GM12878 (cell line): ENCODE measurements at regions not wholly inside any gene's neighbourhood (a gene's known extent, or its start where the extent isn't known, plus 50 kb on each side); places are given as distances from the start of the nearest gene placed in this dataset.

Source experiments
- BCL3 ChIP-seq: IDR thresholded peaks from 2 replicates; pipeline ENCODE4 v1.6.1; 2011; ENCODE audit warnings: borderline replicate concordance, low read depth, mild to moderate bottlenecking, moderate library complexity, low read length; ENCODE audit not compliant: insufficient read depth, poor library complexity, severe bottlenecking
- CEBPZ ChIP-seq: fragments of 150-350 bp; IDR thresholded peaks from 2 replicates; pipeline ENCODE4 v1.6.1; 2016; ENCODE audit warnings: low read depth, low read length
- CTCF ChIP-seq, 3 experiments: IDR thresholded peaks in 2 of 3; conservative IDR thresholded peaks in 1 of 3; 2 replicates each; pipeline ENCODE4 v1.5.1; 2011; ENCODE audit warnings: low read depth in 3 of 3, low read length in 3 of 3, mild to moderate bottlenecking in 3 of 3, control low read depth in 2 of 3, moderate library complexity in 2 of 3, inconsistent platforms in 1 of 3, mixed read lengths in 1 of 3; ENCODE audit not compliant: control insufficient read depth in 2 of 3, insufficient read depth in 1 of 3; ENCODE audit errors: extremely low read depth in 1 of 3
- LARP7 ChIP-seq: fragments of 450-650 bp; IDR thresholded peaks from 2 replicates; pipeline ENCODE4 v1.6.1; 2017; ENCODE audit warnings: mild to moderate bottlenecking
- POLR2AphosphoS5 ChIP-seq: IDR thresholded peaks from 2 replicates; pipeline ENCODE4 v1.6.1; 2011; ENCODE audit warnings: mild to moderate bottlenecking, low read length, inconsistent platforms
- RFX5 ChIP-seq: IDR thresholded peaks from 2 replicates; pipeline ENCODE4 v1.6.1; 2011; ENCODE audit warnings: low read depth, low read length, improper control_type of control experiment
- SMAD1 ChIP-seq: fragments of 450-650 bp; IDR thresholded peaks from 2 replicates; pipeline ENCODE4 v1.6.1; 2018; ENCODE audit warnings: mild to moderate bottlenecking, low read depth; ENCODE audit not compliant: partially characterized antibody
- SP1 ChIP-seq: IDR thresholded peaks from one replicate; pipeline ENCODE4 v1.6.1; 2011; ENCODE audit warnings: low read depth, low read length
- SPI1 ChIP-seq: IDR thresholded peaks from 2 replicates; pipeline ENCODE4 v1.6.1; 2011; ENCODE audit warnings: low read depth, mild to moderate bottlenecking, low read length, moderate library complexity, borderline replicate concordance; ENCODE audit not compliant: insufficient read depth
- TAF1 ChIP-seq: IDR thresholded peaks from 2 replicates; pipeline ENCODE4 v1.6.1; 2011; ENCODE audit warnings: mild to moderate bottlenecking, low read depth, low read length, borderline replicate concordance
- ZSCAN29 ChIP-seq: fragments of 450-650 bp; IDR thresholded peaks from 2 replicates; pipeline ENCODE4 v1.6.1; 2017; ENCODE audit warnings: mild to moderate bottlenecking, moderate library complexity

- no peak for TF ChIP-seq SPI1
- TF ChIP-seq POLR2AphosphoS5, result no peak
- TF ChIP-seq TAF1, result no peak
- TF ChIP-seq SP1, result no peak
- TF ChIP-seq LARP7, result no peak
- TF ChIP-seq CTCF (IDR thresholded peaks at IDR 0.05 in 2 of 3, conservative IDR thresholded peaks at IDR 0.05 in 1 of 3; ENCODE audit: control insufficient read depth in 2 of 3, extremely low read depth in 1 of 3, insufficient read depth in 1 of 3, low read depth in 3 of 3, low read length in 3 of 3), result no peak
- no peak for TF ChIP-seq CEBPZ
- TF ChIP-seq BCL3, result no peak
- TF ChIP-seq RFX5, result no peak
- no peak for TF ChIP-seq SMAD1
- no peak for TF ChIP-seq ZSCAN29
Measured at GRCh38 chrX:39580043-39580442, 517.7 kb downstream of the BCOR start.
